ENCODE measurements at regions not wholly inside any gene's neighbourhood (a gene's known extent, or its start where the extent isn't known, plus 50 kb on each side); places are given as distances from the start of the nearest gene placed in this dataset.

DNA sequence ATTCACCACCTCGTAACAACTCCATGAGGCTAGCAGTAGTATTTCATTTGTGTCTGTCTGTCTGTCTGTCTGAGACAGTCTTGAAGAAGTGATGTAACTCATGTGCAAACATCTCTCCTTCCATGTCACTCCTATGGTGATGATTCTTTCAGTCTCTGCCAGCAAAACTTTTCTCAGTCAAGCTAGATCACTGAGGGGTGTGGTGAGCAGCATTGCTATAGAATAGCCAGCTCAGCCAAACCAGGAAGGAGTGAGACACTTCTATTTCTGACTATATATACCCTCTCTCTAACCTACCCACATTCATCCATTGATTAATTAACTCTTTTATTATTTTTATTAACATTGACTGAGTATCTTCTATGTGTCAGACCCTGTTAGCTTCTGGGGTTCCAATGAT, 1095.1 kb upstream of the GYPC start:
- TF ChIP-seq, protein P1, sequence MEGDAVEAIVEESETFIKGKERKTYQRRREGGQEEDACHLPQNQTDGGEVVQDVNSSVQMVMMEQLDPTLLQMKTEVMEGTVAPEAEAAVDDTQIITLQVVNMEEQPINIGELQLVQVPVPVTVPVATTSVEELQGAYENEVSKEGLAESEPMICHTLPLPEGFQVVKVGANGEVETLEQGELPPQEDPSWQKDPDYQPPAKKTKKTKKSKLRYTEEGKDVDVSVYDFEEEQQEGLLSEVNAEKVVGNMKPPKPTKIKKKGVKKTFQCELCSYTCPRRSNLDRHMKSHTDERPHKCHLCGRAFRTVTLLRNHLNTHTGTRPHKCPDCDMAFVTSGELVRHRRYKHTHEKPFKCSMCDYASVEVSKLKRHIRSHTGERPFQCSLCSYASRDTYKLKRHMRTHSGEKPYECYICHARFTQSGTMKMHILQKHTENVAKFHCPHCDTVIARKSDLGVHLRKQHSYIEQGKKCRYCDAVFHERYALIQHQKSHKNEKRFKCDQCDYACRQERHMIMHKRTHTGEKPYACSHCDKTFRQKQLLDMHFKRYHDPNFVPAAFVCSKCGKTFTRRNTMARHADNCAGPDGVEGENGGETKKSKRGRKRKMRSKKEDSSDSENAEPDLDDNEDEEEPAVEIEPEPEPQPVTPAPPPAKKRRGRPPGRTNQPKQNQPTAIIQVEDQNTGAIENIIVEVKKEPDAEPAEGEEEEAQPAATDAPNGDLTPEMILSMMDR (IDR thresholded peaks at IDR 0.05; ENCODE audit: unreplicated experiment), result no peak
- no peak for DNase-seq (ENCODE audit: low spot score in 2 of 2, unreplicated experiment in 2 of 2)
- no peak overlapping the region for H3K4me3 Mint-ChIP-seq
- H3K9me3 Mint-ChIP-seq, result peaks cover 4% of the 10 kb centered on the region
- no peaks in the 10 kb centered on the region for H3K27me3 Mint-ChIP-seq (ENCODE audit: low read depth)
- no peaks in the 10 kb centered on the region for H3K36me3 Mint-ChIP-seq
- no peaks in the 10 kb centered on the region for H3K4me1 Mint-ChIP-seq
- no peak overlapping the region for H3K27ac Mint-ChIP-seq

GRCh38 chr2:125561302-125561701, 1094.7 kb upstream of the GYPC start:
- H3K27me3 Mint-ChIP-seq (ENCODE audit: low read depth), result no peaks in the 10 kb centered on the region
- no peak overlapping the region for H3K27ac Mint-ChIP-seq
- DNase-seq (ENCODE audit: low spot score in 2 of 2, unreplicated experiment in 2 of 2), result no peak
- H3K9me3 Mint-ChIP-seq, result no peaks in the 10 kb centered on the region
- H3K4me1 Mint-ChIP-seq, result no peaks in the 10 kb centered on the region
- TF ChIP-seq, protein P1 (IDR thresholded peaks at IDR 0.05; ENCODE audit: unreplicated experiment), result no peak
- no peaks in the 10 kb centered on the region for H3K36me3 Mint-ChIP-seq
- no peak overlapping the region for H3K4me3 Mint-ChIP-seq

DNA sequence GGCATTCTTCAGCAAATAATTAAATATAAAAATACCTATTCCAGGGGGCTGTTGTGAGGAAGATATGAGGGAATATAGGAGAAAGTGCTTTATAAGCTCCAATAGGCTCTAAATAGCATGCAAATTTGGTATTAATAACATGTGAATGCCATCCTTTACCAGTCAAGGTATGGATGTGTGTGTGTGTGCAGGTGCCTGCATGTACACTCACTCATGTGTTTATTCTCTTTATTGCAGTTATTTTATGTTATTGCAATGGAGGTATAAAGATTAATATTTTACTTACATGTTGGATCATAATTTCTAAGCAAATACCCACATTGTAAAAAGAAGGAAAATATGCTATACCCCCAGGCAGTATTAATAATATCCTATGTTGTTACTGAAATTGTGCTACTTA, 1093.0 kb upstream of the GYPC start:
- Mint-ChIP-seq H3K27me3 (ENCODE audit: low read depth) (no peaks in the 10 kb centered on the region), H3K4me3 (no peak overlapping the region), H3K4me1 (peaks cover 3% of the 10 kb centered on the region), H3K36me3 (no peaks in the 10 kb centered on the region), H3K27ac (no peak overlapping the region), H3K9me3 (no peaks in the 10 kb centered on the region)
- TF ChIP-seq, protein P1 (IDR thresholded peaks at IDR 0.05; ENCODE audit: unreplicated experiment), result no peak
- no peak for DNase-seq (ENCODE audit: low spot score in 2 of 2, unreplicated experiment in 2 of 2)

GRCh38 chr2:125564471-125564870, 1091.5 kb upstream of the GYPC start:
- Mint-ChIP-seq H3K4me1 (peaks cover 3% of the 10 kb centered on the region), H3K9me3 (no peaks in the 10 kb centered on the region), H3K4me3 (no peak overlapping the region), H3K36me3 (no peaks in the 10 kb centered on the region), H3K27ac (no peak overlapping the region), H3K27me3 (ENCODE audit: low read depth) (no peaks in the 10 kb centered on the region)
- TF ChIP-seq, protein P1 (IDR thresholded peaks at IDR 0.05; ENCODE audit: unreplicated experiment), result no peak
- no peak for DNase-seq (ENCODE audit: low spot score in 2 of 2, unreplicated experiment in 2 of 2)

DNA sequence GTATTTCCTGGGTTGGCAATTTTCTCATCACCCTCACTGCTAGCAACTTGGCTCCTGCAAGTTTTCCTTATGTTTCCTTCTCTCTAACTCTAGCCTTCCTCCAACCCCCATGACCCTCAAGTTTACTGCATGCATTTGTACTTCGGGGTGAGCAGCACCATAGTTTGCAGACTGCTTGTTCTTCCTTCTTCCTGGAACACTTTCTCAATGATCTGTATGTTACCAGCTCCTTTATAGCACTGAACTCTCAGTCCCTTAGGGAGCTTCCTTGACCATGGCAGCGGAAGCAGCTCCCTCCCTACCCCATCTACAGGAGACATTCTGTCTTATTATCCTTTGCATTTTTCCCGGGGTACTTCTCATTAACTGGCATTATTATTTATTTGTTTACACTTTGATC, 1089.5 kb upstream of the GYPC start:
- Mint-ChIP-seq H3K9me3 (no peaks in the 10 kb centered on the region), H3K27ac (no peak overlapping the region), H3K4me3 (no peak overlapping the region), H3K4me1 (peaks cover 3% of the 10 kb centered on the region), H3K27me3 (ENCODE audit: low read depth) (no peaks in the 10 kb centered on the region), H3K36me3 (no peaks in the 10 kb centered on the region)
- DNase-seq (ENCODE audit: low spot score in 2 of 2, unreplicated experiment in 2 of 2), result no peak
- TF ChIP-seq, protein P1 (IDR thresholded peaks at IDR 0.05; ENCODE audit: unreplicated experiment), result no peak

GRCh38 chr2:125567100-125567499, 1088.9 kb upstream of the GYPC start:
- Mint-ChIP-seq H3K4me1 (peaks cover 3% of the 10 kb centered on the region), H3K4me3 (no peak overlapping the region), H3K27ac (no peak overlapping the region), H3K27me3 (ENCODE audit: low read depth) (no peaks in the 10 kb centered on the region), H3K36me3 (no peaks in the 10 kb centered on the region), H3K9me3 (no peaks in the 10 kb centered on the region)
- TF ChIP-seq, protein P1 (IDR thresholded peaks at IDR 0.05; ENCODE audit: unreplicated experiment), result no peak
- no peak for DNase-seq (ENCODE audit: low spot score in 2 of 2, unreplicated experiment in 2 of 2)
